A673 (cell line): ENCODE measurements at regions not wholly inside any gene's neighbourhood (a gene's known extent, or its start where the extent isn't known, plus 50 kb on each side); places are given as distances from the start of the nearest gene placed in this dataset.
A peak's percentile ranks its signal among the peaks of the same experiment; 100 is the strongest.

Experiments used
- BruUV-seq: library from RNA; stranded (reverse); fragments of 400-500 nt; replicated peaks from 2 replicates; lab custom pipeline; 2021; lab: Mats Ljungman, UMichigan
- CTCF ChIA-PET: fragments of 300-600 bp; sonication (Branson Sonifier 250); formaldehyde crosslinking; loops from one replicate; lab custom pipeline; 2022; ENCODE audit warnings: antibody characterized with exemption; lab: Charles Lee
- POLR2A ChIA-PET: fragments of 300-600 bp; sonication (Branson Sonifier 250); formaldehyde crosslinking; loops from one replicate; lab custom pipeline; 2022; ENCODE audit warnings: antibody characterized with exemption; ENCODE audit not compliant: low non-redundant PET; lab: Charles Lee
- DNase-seq: peaks from one replicate; pipeline ENCODE4 v3.0.0-alpha.2; 2015; ENCODE audit warnings: low spot score
- H3K27ac ChIP-seq: fragments of 200-600 bp; sonication (generic); 2 replicates; pipeline ENCODE4 v1.5.1; 2016; ENCODE audit warnings: mixed run types, low read depth, mild to moderate bottlenecking, mixed read lengths, antibody characterized with exemption, low read length; ENCODE audit not compliant: poor library complexity, severe bottlenecking
- H3K27me3 ChIP-seq: fragments of 200-600 bp; sonication (generic); replicated peaks from 2 replicates; pipeline ENCODE4 v1.6.1; 2017; ENCODE audit warnings: mixed run types, low read depth, mild to moderate bottlenecking, mixed read lengths, antibody characterized with exemption, low read length; ENCODE audit not compliant: insufficient read depth, poor library complexity
- H3K36me3 ChIP-seq: fragments of 200-600 bp; sonication (generic); 2 replicates; pipeline ENCODE4 v1.6.1; 2016; ENCODE audit warnings: mixed run types, mild to moderate bottlenecking, mixed read lengths, antibody characterized with exemption, low read length; ENCODE audit not compliant: insufficient read depth, poor library complexity, severe bottlenecking
- H3K4me1 ChIP-seq: fragments of 200-600 bp; sonication (generic); 2 replicates; pipeline ENCODE4 v1.6.1; 2017; ENCODE audit warnings: mixed run types, mild to moderate bottlenecking, mixed read lengths, antibody characterized with exemption, low read length; ENCODE audit not compliant: insufficient read depth, poor library complexity, severe bottlenecking
- H3K4me3 ChIP-seq: fragments of 200-600 bp; sonication (generic); 2 replicates; pipeline ENCODE4 v1.5.1; 2016; ENCODE audit warnings: low read depth, mixed run types, mild to moderate bottlenecking, mixed read lengths, low read length; ENCODE audit not compliant: poor library complexity, severe bottlenecking
- H3K9me3 ChIP-seq: fragments of 200-600 bp; sonication (generic); 2 replicates; pipeline ENCODE4 v1.6.1; 2016; ENCODE audit warnings: mixed run types, low read depth, mild to moderate bottlenecking, mixed read lengths, antibody characterized with exemption, low read length; ENCODE audit not compliant: poor library complexity, severe bottlenecking
- EZH2 ChIP-seq: fragments of 200-600 bp; sonication (generic); IDR thresholded peaks from 2 replicates; pipeline ENCODE4 v1.6.1; 2017; ENCODE audit warnings: borderline replicate concordance, low read depth, mild to moderate bottlenecking, mixed read lengths, antibody characterized with exemption, low read length; ENCODE audit not compliant: poor library complexity, severe bottlenecking
- intact Hi-C: fragments of 100-400 bp; cut with micrococcal nuclease; formaldehyde crosslinking; loops from one replicate; pipeline ENCODE4 v1.10.0; 2022; ENCODE audit not compliant: unreplicated experiment
- TF ChIP-seq, protein P1 (sequence below): fragments of 300-800, 200-600 bp; sonication (generic); conservative IDR thresholded peaks from 2 replicates; pipeline ENCODE4 v1.5.1; 2017; ENCODE audit warnings: low read depth, mild to moderate bottlenecking, antibody characterized with exemption, low read length, moderate library complexity, mixed read lengths

GRCh38 chr7:42625421-42625820 lies 286.4 kb downstream of the C7orf25 start:
- H3K4me1 ChIP-seq = no peaks in the 10 kb centered on the region
- TF ChIP-seq, protein P1, sequence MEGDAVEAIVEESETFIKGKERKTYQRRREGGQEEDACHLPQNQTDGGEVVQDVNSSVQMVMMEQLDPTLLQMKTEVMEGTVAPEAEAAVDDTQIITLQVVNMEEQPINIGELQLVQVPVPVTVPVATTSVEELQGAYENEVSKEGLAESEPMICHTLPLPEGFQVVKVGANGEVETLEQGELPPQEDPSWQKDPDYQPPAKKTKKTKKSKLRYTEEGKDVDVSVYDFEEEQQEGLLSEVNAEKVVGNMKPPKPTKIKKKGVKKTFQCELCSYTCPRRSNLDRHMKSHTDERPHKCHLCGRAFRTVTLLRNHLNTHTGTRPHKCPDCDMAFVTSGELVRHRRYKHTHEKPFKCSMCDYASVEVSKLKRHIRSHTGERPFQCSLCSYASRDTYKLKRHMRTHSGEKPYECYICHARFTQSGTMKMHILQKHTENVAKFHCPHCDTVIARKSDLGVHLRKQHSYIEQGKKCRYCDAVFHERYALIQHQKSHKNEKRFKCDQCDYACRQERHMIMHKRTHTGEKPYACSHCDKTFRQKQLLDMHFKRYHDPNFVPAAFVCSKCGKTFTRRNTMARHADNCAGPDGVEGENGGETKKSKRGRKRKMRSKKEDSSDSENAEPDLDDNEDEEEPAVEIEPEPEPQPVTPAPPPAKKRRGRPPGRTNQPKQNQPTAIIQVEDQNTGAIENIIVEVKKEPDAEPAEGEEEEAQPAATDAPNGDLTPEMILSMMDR = no peak
- TF ChIP-seq EZH2 = no peak
- no peak overlapping the region for H3K27ac ChIP-seq
- POLR2A ChIA-PET = no interaction called here
- no peak overlapping the region for H3K4me3 ChIP-seq
- H3K36me3 ChIP-seq = no peaks in the 10 kb centered on the region
- no peaks in the 10 kb centered on the region for H3K27me3 ChIP-seq
- intact Hi-C loops = no loop called here
- CTCF ChIA-PET = no interaction called here
- BruUV-seq = no TSS peak
- H3K9me3 ChIP-seq = no peaks in the 10 kb centered on the region
- no peak for DNase-seq

- intact Hi-C loops = no loop called here
- H3K36me3 ChIP-seq = no peaks in the 10 kb centered on the region
- ChIA-PET POLR2A (no interaction called here), CTCF (no interaction called here)
- no peak overlapping the region for H3K27ac ChIP-seq
- H3K4me1 ChIP-seq = no peaks in the 10 kb centered on the region
- no peak overlapping the region for H3K4me3 ChIP-seq
- TF ChIP-seq, protein P1 = no peak
- no peak for TF ChIP-seq EZH2
- H3K27me3 ChIP-seq = no peaks in the 10 kb centered on the region
- H3K9me3 ChIP-seq = no peaks in the 10 kb centered on the region
- BruUV-seq = no TSS peak
- DNase-seq = no peak
These were observed 287.4 kb downstream of the C7orf25 start for GRCh38 chr7:42624471-42624870.

GRCh38 chr7:42621543-42622219 lies 290.2 kb downstream of the C7orf25 start:
- Histone ChIP-seq H3K27me3 (no peaks in the 10 kb centered on the region), H3K4me3 (no peak overlapping the region), H3K27ac (no peak overlapping the region), H3K36me3 (no peaks in the 10 kb centered on the region), H3K4me1 (no peaks in the 10 kb centered on the region), H3K9me3 (no peaks in the 10 kb centered on the region)
- TF ChIP-seq, protein P1 = no peak
- no peak for TF ChIP-seq EZH2
- no TSS peak for BruUV-seq
- intact Hi-C loops = no loop called here
- CTCF ChIA-PET = no interaction called here
- POLR2A ChIA-PET = no interaction called here
- DNase-seq = peak; percentile 4
